HEK293T (cell line): ENCODE measurements at regions not wholly inside any gene's neighbourhood (a gene's known extent, or its start where the extent isn't known, plus 50 kb on each side); places are given as distances from the start of the nearest gene placed in this dataset.

Source experiments
- CTCF ChIA-PET: fragments of 350-600 bp; formaldehyde crosslinking; extraction: SDS; loops from one replicate; lab custom pipeline; 2021; ENCODE audit warnings: antibody characterized with exemption, inconsistent platforms; lab: Yijun Ruan, JAX
- POLR2A ChIA-PET: fragments of 350-600 bp; formaldehyde crosslinking; extraction: SDS; loops from one replicate; lab custom pipeline; 2020; ENCODE audit warnings: antibody characterized with exemption, inconsistent platforms; lab: Yijun Ruan, JAX
- DNase-seq: peaks from one replicate; pipeline ENCODE4 v3.0.0; 2012; ENCODE audit warnings: mixed read lengths; ENCODE audit errors: extremely low spot score
- ARNT ChIP-seq: fragments of 450-650 bp; IDR thresholded peaks from 2 replicates; pipeline ENCODE4 v1.6.1; 2017; ENCODE audit warnings: mild to moderate bottlenecking
- BHLHE40 ChIP-seq: fragments of 450-650 bp; IDR thresholded peaks from 2 replicates; pipeline ENCODE4 v1.6.1; 2016; ENCODE audit warnings: mild to moderate bottlenecking, moderate library complexity, borderline replicate concordance
- CTBP1 ChIP-seq: fragments of 450-650 bp; IDR thresholded peaks from 2 replicates; pipeline ENCODE4 v1.6.1; 2016; ENCODE audit warnings: borderline replicate concordance
- ELF4 ChIP-seq: fragments of 450-650 bp; IDR thresholded peaks from 2 replicates; pipeline ENCODE4 v1.6.1; 2017; ENCODE audit warnings: antibody characterized with exemption
- FOXA1 ChIP-seq: fragments of 450-650 bp; IDR thresholded peaks from 2 replicates; pipeline ENCODE4 v1.6.1; 2016; ENCODE audit warnings: mild to moderate bottlenecking
- FOXK2 ChIP-seq: fragments of 450-650 bp; IDR thresholded peaks from 2 replicates; pipeline ENCODE4 v1.6.1; 2016; ENCODE audit warnings: mild to moderate bottlenecking
- FOXM1 ChIP-seq: fragments of 450-650 bp; IDR thresholded peaks from 2 replicates; pipeline ENCODE4 v1.6.1; 2017; ENCODE audit warnings: mild to moderate bottlenecking, borderline replicate concordance
- HDGF ChIP-seq: fragments of 450-650 bp; IDR thresholded peaks from 2 replicates; pipeline ENCODE4 v1.6.1; 2017; ENCODE audit warnings: antibody characterized with exemption, borderline replicate concordance
- L3MBTL2 ChIP-seq: fragments of 450-650 bp; conservative IDR thresholded peaks from 2 replicates; pipeline ENCODE4 v1.6.1; 2016; ENCODE audit warnings: mild to moderate bottlenecking
- LEF1 ChIP-seq: fragments of 450-650 bp; IDR thresholded peaks from 2 replicates; pipeline ENCODE4 v1.6.1; 2017; ENCODE audit warnings: mild to moderate bottlenecking, borderline replicate concordance
- NFRKB ChIP-seq: fragments of 450-650 bp; IDR thresholded peaks from 2 replicates; pipeline ENCODE4 v1.6.1; 2016; ENCODE audit warnings: mild to moderate bottlenecking, moderate library complexity
- SP1 ChIP-seq: fragments of 450-650 bp; IDR thresholded peaks from 2 replicates; pipeline ENCODE4 v1.6.1; 2017
- SUZ12 ChIP-seq: fragments of 450-650 bp; IDR thresholded peaks from 2 replicates; pipeline ENCODE4 v1.6.1; 2016; ENCODE audit warnings: mild to moderate bottlenecking
- TARDBP ChIP-seq: fragments of 450-650 bp; IDR thresholded peaks from 2 replicates; pipeline ENCODE4 v1.6.1; 2016
- ZNF384 ChIP-seq: fragments of 450-650 bp; IDR thresholded peaks from 2 replicates; pipeline ENCODE4 v1.6.1; 2016
- TF ChIP-seq, protein P1 (sequence below): fragments of 450-650 bp; IDR thresholded peaks from 2 replicates; pipeline ENCODE4 v1.6.1; 2016

DNA sequence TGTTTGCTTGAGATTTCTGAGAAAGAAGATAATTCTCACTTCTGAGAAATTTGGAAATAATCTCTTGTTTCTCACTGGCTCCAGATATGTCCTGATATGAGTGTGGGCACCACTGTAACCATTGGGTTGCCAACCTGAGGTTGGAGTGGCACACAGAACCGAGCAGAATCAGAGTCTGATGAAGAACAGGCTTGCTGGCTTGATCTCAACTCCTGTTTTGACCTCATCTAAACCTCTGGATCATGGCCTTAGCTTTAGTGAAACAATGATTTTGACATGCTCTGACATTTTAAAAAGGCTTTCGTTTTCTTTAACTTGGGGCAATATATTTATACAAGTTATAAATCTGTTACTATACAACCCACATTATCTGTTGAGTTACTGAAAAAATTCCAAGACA is 548.0 kb downstream of the IRS1 start:
- TF ChIP-seq FOXK2 (no peak), ELF4 (no peak), L3MBTL2 (no peak), FOXA1 (no peak), TARDBP (no peak), FOXM1 (no peak), CTBP1 (no peak), LEF1 (no peak), NFRKB (no peak), SUZ12 (no peak), BHLHE40 (no peak), ARNT (no peak), HDGF (no peak), ZNF384 (no peak)
- TF ChIP-seq, protein P1, sequence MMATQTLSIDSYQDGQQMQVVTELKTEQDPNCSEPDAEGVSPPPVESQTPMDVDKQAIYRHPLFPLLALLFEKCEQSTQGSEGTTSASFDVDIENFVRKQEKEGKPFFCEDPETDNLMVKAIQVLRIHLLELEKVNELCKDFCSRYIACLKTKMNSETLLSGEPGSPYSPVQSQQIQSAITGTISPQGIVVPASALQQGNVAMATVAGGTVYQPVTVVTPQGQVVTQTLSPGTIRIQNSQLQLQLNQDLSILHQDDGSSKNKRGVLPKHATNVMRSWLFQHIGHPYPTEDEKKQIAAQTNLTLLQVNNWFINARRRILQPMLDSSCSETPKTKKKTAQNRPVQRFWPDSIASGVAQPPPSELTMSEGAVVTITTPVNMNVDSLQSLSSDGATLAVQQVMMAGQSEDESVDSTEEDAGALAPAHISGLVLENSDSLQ, result no peak
- ChIA-PET CTCF (no interaction called here), POLR2A (no interaction called here)
- DNase-seq, result no peak

GRCh38 chr2:226247289-226248275 is 552.0 kb downstream of the IRS1 start:
- CTCF ChIA-PET, result no interaction called here

DNA sequence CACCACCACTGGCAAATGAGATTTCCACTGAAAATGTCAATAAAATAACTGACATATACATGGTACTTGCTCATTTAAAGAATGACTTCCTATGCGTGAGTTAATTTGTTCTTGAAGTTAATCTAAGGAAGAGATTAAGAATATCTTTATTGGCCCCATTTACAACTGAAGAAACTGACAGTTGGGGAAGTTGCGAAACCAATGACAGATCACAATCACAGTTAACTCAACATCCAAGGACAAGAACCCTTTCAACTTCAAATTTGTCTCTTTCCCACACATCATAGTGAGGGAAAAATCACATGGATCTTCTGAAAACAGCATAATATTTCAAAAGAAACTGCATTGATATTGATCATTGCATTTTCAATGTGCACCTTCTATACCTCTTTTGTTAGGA is 565.4 kb downstream of the IRS1 start:
- ChIA-PET POLR2A (no interaction called here), CTCF (no interaction called here)
- no peak for DNase-seq
- TF ChIP-seq ZNF384 (no peak), L3MBTL2 (no peak), NFRKB (no peak), TARDBP (no peak), LEF1 (no peak), ELF4 (no peak), BHLHE40 (no peak), SP1 (no peak), FOXA1 (no peak), CTBP1 (no peak), ARNT (no peak), HDGF (no peak), FOXM1 (no peak), FOXK2 (no peak), SUZ12 (no peak)
- TF ChIP-seq, protein P1, result no peak

More at GRCh38 chr2:226247289-226248275, 552.0 kb downstream of the IRS1 start:
- no peak for DNase-seq
- POLR2A ChIA-PET, result no interaction called here
- TF ChIP-seq SP1 (no peak), BHLHE40 (no peak), FOXA1 (no peak), CTBP1 (no peak), LEF1 (no peak), TARDBP (no peak), ARNT (no peak), FOXM1 (no peak), ZNF384 (no peak), FOXK2 (no peak), L3MBTL2 (no peak)
- TF ChIP-seq, protein P1, result no peak

GRCh38 chr2:226233388-226233787 is 566.2 kb downstream of the IRS1 start:
- ChIA-PET CTCF (no interaction called here), POLR2A (no interaction called here)
- DNase-seq, result no peak
- TF ChIP-seq NFRKB (no peak), HDGF (no peak), L3MBTL2 (no peak), CTBP1 (no peak), SUZ12 (no peak), FOXA1 (no peak), BHLHE40 (no peak), ELF4 (no peak), SP1 (no peak), FOXM1 (no peak), TARDBP (no peak), FOXK2 (no peak)

GRCh38 chr2:226228080-226228479 is 571.5 kb downstream of the IRS1 start:
- TF ChIP-seq ELF4 (no peak), BHLHE40 (no peak), FOXM1 (no peak), L3MBTL2 (no peak)
- CTCF ChIA-PET, result interaction anchor here (0.6 kb wide), 1 partner anchor 806 kb away, joined by 3 read pairs; no protein-coding TSS in a partner anchor
- DNase-seq, result no peak
- POLR2A ChIA-PET, result no interaction called here

- no peak for DNase-seq
- TF ChIP-seq HDGF (no peak), ARNT (no peak), ZNF384 (no peak), TARDBP (no peak), LEF1 (no peak), FOXK2 (no peak), SUZ12 (no peak), SP1 (no peak), BHLHE40 (no peak), FOXM1 (no peak), NFRKB (no peak), FOXA1 (no peak), L3MBTL2 (no peak), ELF4 (no peak), CTBP1 (no peak)
- TF ChIP-seq, protein P1, result no peak
- ChIA-PET CTCF (no interaction called here), POLR2A (no interaction called here)
Measured at GRCh38 chr2:226227341-226227740, 572.3 kb downstream of the IRS1 start.
